ENCODE measurements at regions not wholly inside any gene's neighbourhood (a gene's known extent, or its start where the extent isn't known, plus 50 kb on each side); places are given as distances from the start of the nearest gene placed in this dataset.

GRCh38 chr12:24223926-24224325, 274.5 kb upstream of the SOX5 start:
- no peak for TF ChIP-seq CTCF (IDR thresholded peaks at IDR 0.05)
- TF ChIP-seq POLR2A (IDR thresholded peaks at IDR 0.05): no peak
- no peak for TF ChIP-seq POLR2AphosphoS5 (IDR thresholded peaks at IDR 0.05)

Data from stomach (tissue), 4 donors.